ENCODE measurements at regions not wholly inside any gene's neighbourhood (a gene's known extent, or its start where the extent isn't known, plus 50 kb on each side); places are given as distances from the start of the nearest gene placed in this dataset.

DNA sequence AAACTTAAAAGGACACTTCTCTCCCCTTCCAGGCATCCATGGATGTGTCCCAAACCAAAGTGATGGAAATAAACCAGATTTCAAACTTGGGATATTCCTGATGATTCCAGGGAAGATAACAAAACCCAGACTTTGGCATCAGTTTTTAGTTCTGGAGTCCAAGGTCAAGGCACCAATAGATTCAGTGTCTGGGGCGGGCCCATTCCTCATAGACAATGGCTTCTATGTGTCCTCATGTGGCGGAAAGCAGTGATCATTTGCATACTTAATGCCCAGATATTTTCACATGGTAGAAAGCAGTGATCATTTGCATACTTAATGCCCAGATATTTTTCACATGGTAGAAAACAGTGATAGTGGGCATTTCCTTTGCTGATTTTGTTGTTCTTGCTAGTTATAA, 151.4 kb upstream of the DAP start:
- WGBS (ENCODE audit: low lambda C conversion rate): 52% methylated on average over 2 of the region's 2 CpGs
- no peak overlapping the region for H3K9ac ChIP-seq
- no peak for TF ChIP-seq FOSL2 (IDR thresholded peaks at IDR 0.05; ENCODE audit: borderline replicate concordance, low read depth)
- TF ChIP-seq TEAD4 (IDR thresholded peaks at IDR 0.05; ENCODE audit: borderline replicate concordance, insufficient read depth): no peak
- no peak for TF ChIP-seq ELF1 (IDR thresholded peaks at IDR 0.05)
- no peak for TF ChIP-seq NFIC (IDR thresholded peaks at IDR 0.05; ENCODE audit: borderline replicate concordance)
- no peak for TF ChIP-seq NRF1 (IDR thresholded peaks at IDR 0.05; ENCODE audit: low read depth, low read length)
- TF ChIP-seq, protein P1, sequence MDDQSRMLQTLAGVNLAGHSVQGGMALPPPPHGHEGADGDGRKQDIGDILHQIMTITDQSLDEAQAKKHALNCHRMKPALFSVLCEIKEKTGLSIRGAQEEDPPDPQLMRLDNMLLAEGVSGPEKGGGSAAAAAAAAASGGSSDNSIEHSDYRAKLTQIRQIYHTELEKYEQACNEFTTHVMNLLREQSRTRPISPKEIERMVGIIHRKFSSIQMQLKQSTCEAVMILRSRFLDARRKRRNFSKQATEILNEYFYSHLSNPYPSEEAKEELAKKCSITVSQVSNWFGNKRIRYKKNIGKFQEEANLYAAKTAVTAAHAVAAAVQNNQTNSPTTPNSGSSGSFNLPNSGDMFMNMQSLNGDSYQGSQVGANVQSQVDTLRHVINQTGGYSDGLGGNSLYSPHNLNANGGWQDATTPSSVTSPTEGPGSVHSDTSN (IDR thresholded peaks at IDR 0.05): no peak
- no peak for TF ChIP-seq GABPA (IDR thresholded peaks at IDR 0.05; ENCODE audit: low read depth)
- TF ChIP-seq, protein P2, sequence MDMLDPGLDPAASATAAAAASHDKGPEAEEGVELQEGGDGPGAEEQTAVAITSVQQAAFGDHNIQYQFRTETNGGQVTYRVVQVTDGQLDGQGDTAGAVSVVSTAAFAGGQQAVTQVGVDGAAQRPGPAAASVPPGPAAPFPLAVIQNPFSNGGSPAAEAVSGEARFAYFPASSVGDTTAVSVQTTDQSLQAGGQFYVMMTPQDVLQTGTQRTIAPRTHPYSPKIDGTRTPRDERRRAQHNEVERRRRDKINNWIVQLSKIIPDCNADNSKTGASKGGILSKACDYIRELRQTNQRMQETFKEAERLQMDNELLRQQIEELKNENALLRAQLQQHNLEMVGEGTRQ (IDR thresholded peaks at IDR 0.05; ENCODE audit: borderline replicate concordance, low read depth, low read length): no peak
- TF ChIP-seq EZH2phosphoT487 (IDR thresholded peaks at IDR 0.05; ENCODE audit: borderline replicate concordance, low read depth): no peak
- no peak for TF ChIP-seq MEF2A (IDR thresholded peaks at IDR 0.05; ENCODE audit: borderline replicate concordance, low read depth)
- TF ChIP-seq JUND (IDR thresholded peaks at IDR 0.05): no peak
- TF ChIP-seq RCOR1 (IDR thresholded peaks at IDR 0.05; ENCODE audit: low read length): no peak
- ChIA-PET CTCF (no interaction called here), POLR2A (no interaction called here)
- H3F3A ChIP-seq (replicated peaks; ENCODE audit: insufficient read depth): peaks cover 5% of the 10 kb centered on the region
- H4K20me1 ChIP-seq (ENCODE audit: insufficient read depth): no peaks in the 10 kb centered on the region
- no peaks in the 10 kb centered on the region for H3K4me1 ChIP-seq (ENCODE audit: control insufficient read depth in 1 of 2, insufficient read depth in 2 of 2, low read depth in 1 of 2, low read length in 1 of 2)
- H3K9me3 ChIP-seq: no peaks in the 10 kb centered on the region
- no peaks in the 10 kb centered on the region for H3K27me3 ChIP-seq (ENCODE audit: insufficient read depth)
- H3K36me3 ChIP-seq (replicated peaks in 1 of 2; ENCODE audit: control insufficient read depth in 1 of 2, insufficient read depth in 2 of 2, low read length in 1 of 2): no peaks in the 10 kb centered on the region
- no peaks in the 10 kb centered on the region for H3K9me2 ChIP-seq
- no peak overlapping the region for H3K4me3 ChIP-seq (ENCODE audit: low read depth in 2 of 2, low read length in 1 of 2)
- DNase-seq: no peak
- H3K27ac ChIP-seq (ENCODE audit: low read depth in 2 of 2, low read length in 1 of 2): no peak overlapping the region
- no peak overlapping the region for H2AFZ ChIP-seq (ENCODE audit: low read depth)
- H3K4me2 ChIP-seq: no peak overlapping the region
- H3K79me2 ChIP-seq (ENCODE audit: insufficient read depth): no peaks in the 10 kb centered on the region

DNA sequence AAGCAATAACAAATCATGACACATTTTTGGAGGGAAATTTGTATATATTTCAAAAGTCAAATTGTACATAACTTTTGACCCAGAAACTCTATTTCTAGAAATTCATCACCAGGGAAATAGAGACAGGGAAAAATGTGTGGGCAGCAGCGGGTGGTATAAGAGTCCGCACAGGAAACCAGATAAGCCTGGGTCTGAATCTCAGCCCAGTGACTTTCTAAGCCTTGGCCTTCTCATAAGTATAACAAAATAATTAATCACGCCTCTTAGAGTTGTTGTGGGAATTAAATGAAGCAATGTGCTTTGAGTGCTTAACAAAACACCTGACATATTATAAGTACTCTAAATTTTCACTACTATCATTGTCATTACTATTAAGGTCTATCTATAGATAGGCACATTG, 149.2 kb upstream of the DAP start:
- H3F3A ChIP-seq (replicated peaks; ENCODE audit: insufficient read depth): peaks cover 5% of the 10 kb centered on the region
- no peaks in the 10 kb centered on the region for H3K27me3 ChIP-seq (ENCODE audit: insufficient read depth)
- no peak for DNase-seq
- no peaks in the 10 kb centered on the region for H3K4me1 ChIP-seq (ENCODE audit: control insufficient read depth in 1 of 2, insufficient read depth in 2 of 2, low read depth in 1 of 2, low read length in 1 of 2)
- CTCF ChIA-PET: no interaction called here
- no peak overlapping the region for H3K4me3 ChIP-seq (ENCODE audit: low read depth in 2 of 2, low read length in 1 of 2)
- H3K9ac ChIP-seq: no peak overlapping the region
- no peaks in the 10 kb centered on the region for H3K36me3 ChIP-seq (replicated peaks in 1 of 2; ENCODE audit: control insufficient read depth in 1 of 2, insufficient read depth in 2 of 2, low read length in 1 of 2)
- H3K79me2 ChIP-seq (ENCODE audit: insufficient read depth): no peaks in the 10 kb centered on the region
- no peaks in the 10 kb centered on the region for H3K9me3 ChIP-seq
- no peak overlapping the region for H3K27ac ChIP-seq (ENCODE audit: low read depth in 2 of 2, low read length in 1 of 2)
- 57% methylated on average over 3 of the region's 3 CpGs for WGBS (ENCODE audit: low lambda C conversion rate)
- H2AFZ ChIP-seq (ENCODE audit: low read depth): no peak overlapping the region
- H4K20me1 ChIP-seq (ENCODE audit: insufficient read depth): no peaks in the 10 kb centered on the region
- H3K9me2 ChIP-seq: no peaks in the 10 kb centered on the region
- H3K4me2 ChIP-seq: no peak overlapping the region
- TF ChIP-seq SMC3 (IDR thresholded peaks at IDR 0.05; ENCODE audit: low read depth, low read length) (no peak), NFIC (IDR thresholded peaks at IDR 0.05; ENCODE audit: borderline replicate concordance) (no peak), JUND (IDR thresholded peaks at IDR 0.05) (no peak), IRF3 (IDR thresholded peaks at IDR 0.05; ENCODE audit: low read depth, low read length) (no peak), ELF1 (IDR thresholded peaks at IDR 0.05) (no peak), FOXJ3 (CRISPR knock-in tag; IDR thresholded peaks at IDR 0.05) (no peak), RAD21 (IDR thresholded peaks at IDR 0.05; ENCODE audit: low read length) (no peak), FOXM1 (IDR thresholded peaks at IDR 0.05; ENCODE audit: low read depth) (no peak)
- TF ChIP-seq, protein P1 (IDR thresholded peaks at IDR 0.05): no peak
- TF ChIP-seq, protein P3, sequence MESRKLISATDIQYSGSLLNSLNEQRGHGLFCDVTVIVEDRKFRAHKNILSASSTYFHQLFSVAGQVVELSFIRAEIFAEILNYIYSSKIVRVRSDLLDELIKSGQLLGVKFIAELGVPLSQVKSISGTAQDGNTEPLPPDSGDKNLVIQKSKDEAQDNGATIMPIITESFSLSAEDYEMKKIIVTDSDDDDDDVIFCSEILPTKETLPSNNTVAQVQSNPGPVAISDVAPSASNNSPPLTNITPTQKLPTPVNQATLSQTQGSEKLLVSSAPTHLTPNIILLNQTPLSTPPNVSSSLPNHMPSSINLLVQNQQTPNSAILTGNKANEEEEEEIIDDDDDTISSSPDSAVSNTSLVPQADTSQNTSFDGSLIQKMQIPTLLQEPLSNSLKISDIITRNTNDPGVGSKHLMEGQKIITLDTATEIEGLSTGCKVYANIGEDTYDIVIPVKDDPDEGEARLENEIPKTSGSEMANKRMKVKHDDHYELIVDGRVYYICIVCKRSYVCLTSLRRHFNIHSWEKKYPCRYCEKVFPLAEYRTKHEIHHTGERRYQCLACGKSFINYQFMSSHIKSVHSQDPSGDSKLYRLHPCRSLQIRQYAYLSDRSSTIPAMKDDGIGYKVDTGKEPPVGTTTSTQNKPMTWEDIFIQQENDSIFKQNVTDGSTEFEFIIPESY (IDR thresholded peaks at IDR 0.05; ENCODE audit: borderline replicate concordance, low read depth): no peak
- TF ChIP-seq, protein P4, sequence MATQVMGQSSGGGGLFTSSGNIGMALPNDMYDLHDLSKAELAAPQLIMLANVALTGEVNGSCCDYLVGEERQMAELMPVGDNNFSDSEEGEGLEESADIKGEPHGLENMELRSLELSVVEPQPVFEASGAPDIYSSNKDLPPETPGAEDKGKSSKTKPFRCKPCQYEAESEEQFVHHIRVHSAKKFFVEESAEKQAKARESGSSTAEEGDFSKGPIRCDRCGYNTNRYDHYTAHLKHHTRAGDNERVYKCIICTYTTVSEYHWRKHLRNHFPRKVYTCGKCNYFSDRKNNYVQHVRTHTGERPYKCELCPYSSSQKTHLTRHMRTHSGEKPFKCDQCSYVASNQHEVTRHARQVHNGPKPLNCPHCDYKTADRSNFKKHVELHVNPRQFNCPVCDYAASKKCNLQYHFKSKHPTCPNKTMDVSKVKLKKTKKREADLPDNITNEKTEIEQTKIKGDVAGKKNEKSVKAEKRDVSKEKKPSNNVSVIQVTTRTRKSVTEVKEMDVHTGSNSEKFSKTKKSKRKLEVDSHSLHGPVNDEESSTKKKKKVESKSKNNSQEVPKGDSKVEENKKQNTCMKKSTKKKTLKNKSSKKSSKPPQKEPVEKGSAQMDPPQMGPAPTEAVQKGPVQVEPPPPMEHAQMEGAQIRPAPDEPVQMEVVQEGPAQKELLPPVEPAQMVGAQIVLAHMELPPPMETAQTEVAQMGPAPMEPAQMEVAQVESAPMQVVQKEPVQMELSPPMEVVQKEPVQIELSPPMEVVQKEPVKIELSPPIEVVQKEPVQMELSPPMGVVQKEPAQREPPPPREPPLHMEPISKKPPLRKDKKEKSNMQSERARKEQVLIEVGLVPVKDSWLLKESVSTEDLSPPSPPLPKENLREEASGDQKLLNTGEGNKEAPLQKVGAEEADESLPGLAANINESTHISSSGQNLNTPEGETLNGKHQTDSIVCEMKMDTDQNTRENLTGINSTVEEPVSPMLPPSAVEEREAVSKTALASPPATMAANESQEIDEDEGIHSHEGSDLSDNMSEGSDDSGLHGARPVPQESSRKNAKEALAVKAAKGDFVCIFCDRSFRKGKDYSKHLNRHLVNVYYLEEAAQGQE (IDR thresholded peaks at IDR 0.05; ENCODE audit: low read depth, low read length): no peak
- POLR2A ChIA-PET: no interaction called here

Measured in SK-N-SH (cell line).